Activated T-helper 2 cell treated with anti-CD3 and anti-CD28 coated beads, Interferon-gamma antibody, Interleukin-2, Interleukin-4, amounts not matched to agents 10 μg/mL and 5 μg/mL and 100 μg/mL, durations not matched to agents 14 hours and 24 hours and 36 hours (primary cell): ENCODE measurements at regions not wholly inside any gene's neighbourhood (a gene's known extent, or its start where the extent isn't known, plus 50 kb on each side); places are given as distances from the start of the nearest gene placed in this dataset.

Experiments used
- DNase-seq: peaks from one replicate; pipeline ENCODE4 v3.0.0; 2021; ENCODE audit warnings: low spot score
- H3K27ac Mint-ChIP-seq: one replicate; pipeline ENCODE4 v1.8.0; 2021; ENCODE audit warnings: mixed read lengths
- H3K27me3 Mint-ChIP-seq: one replicate; pipeline ENCODE4 v1.8.0; 2021; ENCODE audit warnings: low read depth, mixed read lengths
- H3K36me3 Mint-ChIP-seq: one replicate; pipeline ENCODE4 v1.8.0; 2021; ENCODE audit warnings: low read depth, mixed read lengths
- H3K4me1 Mint-ChIP-seq: one replicate; pipeline ENCODE4 v1.8.0; 2021; ENCODE audit warnings: low read depth, mixed read lengths
- H3K4me3 Mint-ChIP-seq: one replicate; pipeline ENCODE4 v1.8.0; 2021; ENCODE audit warnings: low read depth, mild to moderate bottlenecking, moderate library complexity, mixed read lengths
- H3K9me3 Mint-ChIP-seq: one replicate; pipeline ENCODE4 v1.8.0; 2021; ENCODE audit warnings: mixed read lengths
- intact Hi-C: fragments of 100-400 bp; cut with micrococcal nuclease; formaldehyde crosslinking; loops from one replicate; pipeline ENCODE4 v1.15.1; 2023

DNA sequence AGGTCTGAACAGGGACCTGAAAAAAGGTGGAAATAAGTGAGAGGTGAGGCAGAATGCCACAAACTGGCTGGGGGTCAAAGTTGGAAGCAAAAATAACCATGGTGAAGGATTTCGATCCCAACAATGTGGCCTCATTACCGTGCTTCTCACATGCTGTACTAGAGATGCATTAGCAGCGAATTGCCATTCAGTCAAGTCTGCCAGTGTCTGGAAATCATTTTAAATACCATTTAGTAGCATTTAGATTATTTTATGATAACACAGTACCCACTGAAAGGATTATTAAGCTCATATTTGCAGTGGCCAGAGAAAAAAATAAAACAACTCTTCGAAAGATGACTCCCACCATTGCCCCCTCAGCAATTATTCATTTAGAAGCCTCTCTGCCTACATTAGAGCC is 294.6 kb upstream of the SLC24A2 start:
- DNase-seq: no peak
- H3K36me3 Mint-ChIP-seq: no peaks in the 10 kb centered on the region
- H3K9me3 Mint-ChIP-seq: no peaks in the 10 kb centered on the region
- no peak overlapping the region for H3K27ac Mint-ChIP-seq
- intact Hi-C loops: no loop called here
- no peaks in the 10 kb centered on the region for H3K4me1 Mint-ChIP-seq
- H3K4me3 Mint-ChIP-seq: no peak overlapping the region
- peaks cover 14% of the 10 kb centered on the region for H3K27me3 Mint-ChIP-seq

DNA sequence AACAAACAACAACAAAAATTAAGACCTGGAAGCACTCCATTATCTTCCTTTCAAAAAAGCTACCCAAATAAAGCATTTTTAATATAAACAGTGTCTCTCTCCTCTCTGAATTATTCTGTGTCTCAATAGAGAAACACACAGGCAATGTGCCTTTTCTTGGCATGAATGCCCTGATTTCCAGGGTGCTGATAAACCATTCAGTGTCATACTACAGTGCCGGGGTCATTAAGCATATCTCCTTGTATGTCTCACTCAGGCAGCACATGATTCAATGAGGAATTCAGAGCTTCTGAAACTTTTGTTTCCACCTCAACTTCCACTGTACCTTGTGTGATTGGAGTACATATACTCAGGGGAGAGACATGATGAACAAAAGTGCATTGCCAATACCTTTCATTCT is 294.0 kb upstream of the SLC24A2 start:
- Mint-ChIP-seq H3K9me3 (no peaks in the 10 kb centered on the region), H3K27ac (no peak overlapping the region), H3K27me3 (peaks cover 14% of the 10 kb centered on the region), H3K4me1 (no peaks in the 10 kb centered on the region), H3K36me3 (no peaks in the 10 kb centered on the region), H3K4me3 (no peak overlapping the region)
- DNase-seq: no peak
- intact Hi-C loops: no loop called here

DNA sequence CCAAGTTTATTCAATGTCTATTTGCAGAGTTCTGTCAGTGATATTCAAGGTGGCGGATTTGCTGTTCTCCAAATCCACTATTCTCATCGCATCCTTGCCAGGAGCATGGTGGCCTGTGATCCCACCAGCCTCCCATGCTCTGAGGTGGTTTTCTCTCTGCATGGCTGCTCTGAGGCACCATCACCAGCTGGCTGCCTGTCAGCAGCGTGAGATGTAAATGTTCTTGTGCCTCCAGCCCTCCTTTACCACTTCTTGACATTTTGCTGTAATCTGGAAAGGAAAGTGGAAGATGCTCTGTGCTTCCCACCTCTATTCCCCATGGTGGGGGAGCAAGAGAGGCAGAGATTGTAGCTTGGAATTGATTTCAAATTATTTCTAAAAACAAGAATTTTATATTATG is 293.6 kb upstream of the SLC24A2 start:
- Mint-ChIP-seq H3K27ac (no peak overlapping the region), H3K9me3 (no peaks in the 10 kb centered on the region), H3K4me3 (no peak overlapping the region), H3K36me3 (no peaks in the 10 kb centered on the region), H3K27me3 (peaks cover 14% of the 10 kb centered on the region), H3K4me1 (no peaks in the 10 kb centered on the region)
- intact Hi-C loops: no loop called here
- no peak for DNase-seq

DNA sequence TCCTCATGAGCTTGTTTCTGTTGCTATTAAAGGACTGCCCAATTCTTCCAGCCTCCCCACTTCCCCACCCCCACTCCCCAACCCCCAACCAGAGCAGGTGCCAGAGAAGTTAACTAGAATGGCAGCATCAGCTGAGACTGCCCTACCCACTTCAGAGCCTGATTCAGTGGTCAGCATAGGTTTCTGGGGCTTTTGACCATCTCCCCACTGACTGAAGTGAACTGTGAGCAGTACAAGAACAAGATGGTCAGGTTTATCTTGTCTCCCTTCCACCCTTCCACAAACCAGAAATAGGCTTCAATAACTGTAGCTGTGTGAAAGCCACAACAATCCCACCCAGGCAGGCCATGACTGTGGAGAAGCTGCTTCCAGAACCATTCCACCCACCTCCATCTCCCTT is 289.4 kb upstream of the SLC24A2 start:
- H3K4me1 Mint-ChIP-seq: no peaks in the 10 kb centered on the region
- no peak for DNase-seq
- H3K4me3 Mint-ChIP-seq: no peak overlapping the region
- no peak overlapping the region for H3K27ac Mint-ChIP-seq
- no peaks in the 10 kb centered on the region for H3K9me3 Mint-ChIP-seq
- intact Hi-C loops: no loop called here
- H3K27me3 Mint-ChIP-seq: peaks cover 13% of the 10 kb centered on the region
- H3K36me3 Mint-ChIP-seq: no peaks in the 10 kb centered on the region

DNA sequence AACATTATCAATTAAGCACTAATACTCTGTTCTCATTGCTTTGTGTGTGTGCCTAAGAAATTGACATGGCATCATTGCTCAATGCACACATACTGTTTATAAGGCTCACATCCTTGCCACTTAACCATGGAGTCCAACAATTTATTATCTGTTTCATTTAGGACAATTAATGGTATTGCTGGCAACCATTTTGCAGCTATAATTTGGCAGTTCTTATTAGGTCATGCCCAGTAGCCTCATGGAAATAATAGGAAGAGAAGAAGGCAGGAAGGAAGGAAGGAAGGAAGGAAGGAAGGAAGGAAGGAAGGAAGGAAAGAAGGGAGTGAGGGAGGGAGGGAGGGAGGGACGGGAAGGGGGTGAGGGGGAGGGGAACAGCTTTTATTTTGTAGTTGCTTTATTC is 285.5 kb upstream of the SLC24A2 start:
- H3K27me3 Mint-ChIP-seq: peaks cover 14% of the 10 kb centered on the region
- H3K36me3 Mint-ChIP-seq: no peaks in the 10 kb centered on the region
- H3K27ac Mint-ChIP-seq: no peak overlapping the region
- no peak for DNase-seq
- no peaks in the 10 kb centered on the region for H3K4me1 Mint-ChIP-seq
- no peaks in the 10 kb centered on the region for H3K9me3 Mint-ChIP-seq
- H3K4me3 Mint-ChIP-seq: no peak overlapping the region
- intact Hi-C loops: no loop called here

DNA sequence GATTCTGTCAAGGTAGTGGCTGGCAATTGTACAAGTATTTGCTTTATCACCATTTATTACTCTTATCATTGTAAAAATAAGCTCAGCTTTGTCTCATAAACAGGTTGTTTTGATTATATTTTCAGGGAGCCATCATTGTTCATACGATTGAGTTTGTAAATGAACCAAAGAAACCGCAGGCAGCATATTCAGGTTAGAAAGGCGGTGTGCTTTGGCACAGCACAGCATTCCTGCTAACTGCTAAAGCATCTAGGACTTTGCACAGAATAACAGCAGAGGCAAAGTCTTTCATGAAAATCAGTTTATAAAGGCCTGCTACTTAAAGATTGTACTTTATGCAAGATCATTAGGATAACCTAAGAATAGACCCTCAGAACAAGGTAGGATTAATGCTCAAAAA is 281.5 kb upstream of the SLC24A2 start:
- Mint-ChIP-seq H3K27me3 (peaks cover 16% of the 10 kb centered on the region), H3K4me1 (peaks cover 4% of the 10 kb centered on the region), H3K4me3 (no peak overlapping the region), H3K9me3 (no peaks in the 10 kb centered on the region), H3K27ac (no peak overlapping the region), H3K36me3 (no peaks in the 10 kb centered on the region)
- intact Hi-C loops: no loop called here
- DNase-seq: no peak

DNA sequence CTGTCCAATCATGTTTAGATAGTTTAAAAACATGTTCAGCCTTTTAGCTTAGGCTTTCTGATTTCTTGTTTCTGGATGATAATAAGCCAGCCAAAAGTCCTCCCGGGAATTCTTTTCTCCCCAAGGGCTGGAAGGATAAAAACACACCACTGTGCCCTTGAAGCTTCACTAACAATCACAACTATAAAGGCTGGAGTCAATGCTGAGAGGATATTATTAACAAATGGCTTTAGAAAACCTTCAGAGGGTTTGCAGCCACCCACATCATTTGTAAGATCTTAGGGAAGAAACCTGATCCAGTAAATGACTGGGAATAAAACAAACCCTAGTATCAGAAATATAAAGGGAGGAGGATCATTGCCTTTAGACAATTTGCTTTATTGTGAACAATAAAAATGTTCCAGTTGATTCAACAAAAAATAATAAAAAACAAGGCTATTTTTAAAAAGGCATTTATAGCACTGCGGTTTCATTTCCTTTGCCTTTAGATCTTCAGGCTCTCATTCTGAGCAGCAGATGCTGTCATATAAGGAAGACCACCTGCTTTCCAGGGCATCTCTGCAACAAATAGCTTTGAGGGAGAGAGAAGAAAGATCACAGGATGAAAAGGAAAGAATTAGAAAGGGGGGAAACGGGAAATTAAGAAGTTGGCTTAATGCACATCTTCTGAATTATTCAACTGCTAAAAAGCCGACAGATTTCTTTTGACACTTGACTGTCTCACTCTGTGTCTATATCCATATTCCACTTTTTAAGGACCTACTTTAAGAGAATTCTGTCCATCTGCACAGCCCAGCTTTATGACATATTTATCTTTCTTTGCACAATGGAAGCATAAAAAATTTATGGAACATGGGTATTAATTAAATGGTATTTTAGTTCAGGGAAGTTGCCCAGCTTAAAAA is 277.2 kb upstream of the SLC24A2 start:
- intact Hi-C loops: no loop called here
- Mint-ChIP-seq H3K4me3 (no peak overlapping the region), H3K27me3 (peaks cover 18% of the 10 kb centered on the region)

DNA sequence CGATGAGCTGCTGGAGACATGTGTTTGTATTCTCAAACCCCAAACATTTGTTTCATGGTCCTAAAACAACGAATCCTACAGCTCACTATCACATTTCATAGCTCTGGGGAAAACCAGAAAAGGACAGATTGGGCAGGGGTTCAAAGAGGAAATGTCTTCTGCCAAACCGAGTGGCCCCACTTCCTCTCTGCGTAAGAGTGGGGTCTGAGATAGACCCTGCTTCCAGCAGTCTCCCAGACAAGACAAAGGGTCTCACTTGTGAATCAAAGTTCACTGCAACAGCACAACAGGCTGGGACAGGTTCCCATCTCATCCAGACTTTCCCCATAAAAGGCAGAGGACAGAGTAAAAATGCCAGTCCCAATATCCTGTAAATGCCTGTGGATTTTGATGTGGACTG is 276.2 kb upstream of the SLC24A2 start:
- Mint-ChIP-seq H3K9me3 (no peaks in the 10 kb centered on the region), H3K27me3 (peaks cover 21% of the 10 kb centered on the region), H3K4me1 (peaks cover 4% of the 10 kb centered on the region), H3K4me3 (no peak overlapping the region), H3K27ac (no peak overlapping the region), H3K36me3 (no peaks in the 10 kb centered on the region)
- intact Hi-C loops: no loop called here
- no peak for DNase-seq

More for the DNA sequence above, 277.2 kb upstream of the SLC24A2 start:
- Mint-ChIP-seq H3K9me3 (no peaks in the 10 kb centered on the region), H3K36me3 (no peaks in the 10 kb centered on the region), H3K4me1 (peaks cover 4% of the 10 kb centered on the region), H3K27ac (no peak overlapping the region)
- DNase-seq: no peak

DNA sequence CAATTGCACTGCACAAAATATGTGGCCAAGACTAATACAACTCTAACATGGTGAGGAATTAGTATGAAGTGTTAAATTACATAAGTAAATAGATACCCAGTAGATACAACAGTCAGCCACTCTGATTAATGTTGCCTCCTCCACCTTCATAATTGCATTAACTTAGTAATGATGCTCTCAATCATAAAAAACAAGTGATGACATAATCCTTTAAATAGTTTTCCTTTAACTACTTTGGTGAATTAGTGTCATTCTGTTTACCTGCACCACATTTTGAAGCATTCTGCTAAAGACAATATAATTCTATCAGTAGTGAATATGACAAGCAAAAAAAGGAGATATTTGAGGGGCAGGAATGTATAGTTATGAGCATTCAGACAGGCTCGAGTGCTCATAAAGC is 265.9 kb upstream of the SLC24A2 start:
- Mint-ChIP-seq H3K4me1 (no peaks in the 10 kb centered on the region), H3K27ac (no peak overlapping the region), H3K27me3 (peaks cover 13% of the 10 kb centered on the region), H3K9me3 (no peaks in the 10 kb centered on the region), H3K36me3 (no peaks in the 10 kb centered on the region), H3K4me3 (no peak overlapping the region)
- intact Hi-C loops: no loop called here
- no peak for DNase-seq

DNA sequence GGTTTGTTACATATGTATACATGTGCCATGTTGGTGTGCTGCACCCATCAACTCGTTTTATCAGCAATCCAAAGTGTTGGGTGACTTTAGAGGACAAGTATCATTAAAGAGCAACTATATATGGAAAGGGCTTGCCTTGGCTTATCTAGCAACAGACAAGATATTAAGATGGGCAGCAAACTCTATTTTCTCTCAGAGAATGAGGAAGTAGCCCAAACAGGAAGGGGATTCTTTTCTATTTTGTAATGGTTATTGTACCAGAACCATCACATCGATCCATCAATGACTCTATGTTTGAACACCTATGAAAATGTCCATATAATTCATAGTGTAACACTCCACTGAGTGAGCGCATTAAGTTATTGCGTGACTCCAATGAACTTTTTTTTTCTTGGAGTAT is 260.1 kb upstream of the SLC24A2 start:
- intact Hi-C loops: no loop called here

DNA sequence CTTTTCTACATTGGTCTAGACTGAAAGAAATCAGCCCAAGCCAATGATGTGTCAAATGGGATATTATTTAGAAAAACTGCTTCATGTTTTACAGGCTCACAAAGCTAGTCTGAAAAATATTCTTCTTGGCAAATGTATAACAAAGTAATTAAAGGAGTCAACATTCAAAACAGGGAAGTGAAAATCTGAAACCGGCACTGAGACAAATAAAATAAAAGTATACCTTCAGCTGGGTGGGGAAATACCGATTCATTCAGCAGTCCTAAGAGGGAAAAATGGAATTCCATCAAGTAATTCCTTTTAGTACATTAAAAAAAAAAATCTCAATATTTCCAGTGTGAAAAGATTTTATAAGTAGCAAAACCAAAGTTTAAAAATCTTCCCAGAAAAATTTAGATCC is 259.6 kb upstream of the SLC24A2 start:
- H3K4me1 Mint-ChIP-seq: peaks cover 6% of the 10 kb centered on the region
- no peak overlapping the region for H3K27ac Mint-ChIP-seq
- no peak for DNase-seq
- no peaks in the 10 kb centered on the region for H3K36me3 Mint-ChIP-seq
- intact Hi-C loops: no loop called here
- H3K27me3 Mint-ChIP-seq: no peaks in the 10 kb centered on the region
- H3K4me3 Mint-ChIP-seq: no peak overlapping the region
- H3K9me3 Mint-ChIP-seq: no peaks in the 10 kb centered on the region

More for the DNA sequence above, 260.1 kb upstream of the SLC24A2 start:
- Mint-ChIP-seq H3K9me3 (no peaks in the 10 kb centered on the region), H3K36me3 (no peaks in the 10 kb centered on the region), H3K4me1 (peaks cover 1% of the 10 kb centered on the region), H3K27ac (no peak overlapping the region), H3K27me3 (no peaks in the 10 kb centered on the region), H3K4me3 (no peak overlapping the region)
- DNase-seq: no peak

DNA sequence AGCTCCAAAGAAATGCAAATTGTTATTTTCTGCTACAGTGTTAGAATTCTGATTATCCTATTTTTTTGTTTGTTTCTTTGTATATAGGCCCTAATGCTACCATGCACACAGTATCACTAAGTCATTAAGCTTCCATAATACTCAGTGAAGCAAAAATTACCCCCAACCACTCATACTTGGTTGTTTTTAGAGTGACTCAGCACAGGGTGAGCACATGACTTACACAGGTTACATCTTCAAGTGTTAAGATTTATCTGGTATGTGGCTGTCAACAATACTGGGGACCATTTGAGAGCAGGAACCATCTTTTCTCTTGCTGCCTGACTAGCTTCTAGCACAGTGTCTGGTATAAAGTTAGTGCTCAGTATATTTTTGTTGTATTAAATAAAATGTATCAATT is 255.8 kb upstream of the SLC24A2 start:
- Mint-ChIP-seq H3K4me1 (peaks cover 21% of the 10 kb centered on the region), H3K27me3 (no peaks in the 10 kb centered on the region), H3K4me3 (no peak overlapping the region), H3K9me3 (no peaks in the 10 kb centered on the region), H3K27ac (no peak overlapping the region), H3K36me3 (no peaks in the 10 kb centered on the region)
- intact Hi-C loops: loop anchor here (5.0 kb wide), 2 partner anchors 47 to 313 kb away; no protein-coding TSS in a partner anchor
- DNase-seq: no peak

DNA sequence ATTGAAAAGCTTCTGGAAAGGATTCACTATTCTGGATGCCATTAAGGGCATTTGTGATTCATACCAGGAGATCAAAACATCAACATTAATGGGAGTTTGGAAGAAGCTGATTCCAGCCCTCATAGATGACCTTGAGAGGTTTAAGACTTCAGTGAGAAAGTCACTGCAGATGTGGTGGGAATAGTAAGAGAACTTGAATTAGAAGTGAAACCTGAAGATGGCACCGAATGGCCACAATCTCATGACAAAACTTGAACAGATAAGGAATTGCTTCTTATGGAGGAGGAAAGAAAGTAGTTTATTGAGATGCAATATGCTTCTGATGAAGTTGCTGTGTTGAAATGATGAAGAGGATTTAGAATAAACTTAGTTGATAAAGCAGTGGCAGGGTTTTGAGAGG is 254.6 kb upstream of the SLC24A2 start:
- Mint-ChIP-seq H3K27ac (peak overlapping the region; percentile 70), H3K4me1 (peaks cover 28% of the 10 kb centered on the region), H3K9me3 (no peaks in the 10 kb centered on the region), H3K27me3 (peaks cover 2% of the 10 kb centered on the region), H3K36me3 (no peaks in the 10 kb centered on the region), H3K4me3 (peak overlapping the region; percentile 71)
- DNase-seq: no peak
- intact Hi-C loops: loop anchor here (2.0 to 5.0 kb wide), 5 partner anchors 46 to 579 kb away; partner anchors contain the start of gene MLLT3
